Lower leg skin (tissue), 3 donors: ENCODE measurements at regions not wholly inside any gene's neighbourhood (a gene's known extent, or its start where the extent isn't known, plus 50 kb on each side); places are given as distances from the start of the nearest gene placed in this dataset.

ENCODE experiments used
- CTCF ChIP-seq, 3 donors: fragments of 450-650 bp; IDR thresholded peaks; one replicate each; pipeline ENCODE4 v1.5.1; 2016; ENCODE audit warnings: antibody characterized with exemption in 3 of 3, mild to moderate bottlenecking in 3 of 3, moderate library complexity in 2 of 3
- POLR2A ChIP-seq, 2 donors: fragments of 450-650 bp; IDR thresholded peaks; one replicate each; pipeline ENCODE4 v1.6.1; 2016 to 2017; ENCODE audit warnings: antibody characterized with exemption in 2 of 2, mild to moderate bottlenecking in 1 of 2, moderate library complexity in 1 of 2

GRCh38 chr17:33925649-33926048, 329.4 kb upstream of the CCL2 start:
- no peak for TF ChIP-seq CTCF (IDR thresholded peaks at IDR 0.05)
- TF ChIP-seq POLR2A (IDR thresholded peaks at IDR 0.05): no peak
